ENCODE measurements at regions not wholly inside any gene's neighbourhood (a gene's known extent, or its start where the extent isn't known, plus 50 kb on each side); places are given as distances from the start of the nearest gene placed in this dataset.

DNA sequence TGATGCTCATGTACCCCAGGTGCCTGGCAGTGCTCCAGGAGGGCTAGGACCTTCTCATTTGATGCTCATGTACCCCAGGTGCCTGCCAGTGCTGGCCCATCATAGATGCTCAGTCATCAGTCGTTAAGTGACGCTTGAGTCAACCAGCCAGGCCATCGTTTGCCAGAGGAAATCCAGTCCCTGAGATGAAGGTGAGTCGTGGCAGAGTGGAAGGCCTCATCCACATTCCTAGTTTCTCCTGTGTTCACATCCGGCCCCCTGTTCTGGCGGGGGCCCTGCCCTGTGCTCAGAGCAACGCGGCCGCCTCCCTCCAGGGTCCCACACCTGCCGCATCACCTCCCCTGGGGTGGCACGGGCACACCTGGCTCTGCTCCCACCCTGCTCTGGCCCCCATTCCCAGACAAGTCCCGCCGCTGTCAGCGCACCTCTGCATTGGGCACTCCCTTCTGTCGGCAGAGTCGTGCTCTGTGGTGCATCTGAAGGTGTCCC, 279.9 kb downstream of the BRD1 start:
- H3K36me3 Mint-ChIP-seq, result peaks cover 3% of the 10 kb centered on the region
- no peak overlapping the region for H3K27ac Mint-ChIP-seq
- no peak overlapping the region for H3K4me3 Mint-ChIP-seq
- H3K9me3 Mint-ChIP-seq, result peaks cover 0 to 5% (median 0%) of the 10 kb centered on the region in 3 donors
- H3K4me1 Mint-ChIP-seq, result peaks cover 0 to 3% (median under 1%) of the 10 kb centered on the region in 3 donors
- H3K27me3 Mint-ChIP-seq, result no peaks in the 10 kb centered on the region

- Mint-ChIP-seq H3K9me3 (peaks cover 0 to 5% (median 0%) of the 10 kb centered on the region in 3 donors), H3K27me3 (no peaks in the 10 kb centered on the region), H3K27ac (no peak overlapping the region), H3K4me3 (no peak overlapping the region), H3K36me3 (peaks cover 4% of the 10 kb centered on the region), H3K4me1 (peaks cover 0 to 3% (median 2%) of the 10 kb centered on the region in 3 donors)
Observed at GRCh38 chr22:49546811-49547585, 280.7 kb downstream of the BRD1 start.

DNA sequence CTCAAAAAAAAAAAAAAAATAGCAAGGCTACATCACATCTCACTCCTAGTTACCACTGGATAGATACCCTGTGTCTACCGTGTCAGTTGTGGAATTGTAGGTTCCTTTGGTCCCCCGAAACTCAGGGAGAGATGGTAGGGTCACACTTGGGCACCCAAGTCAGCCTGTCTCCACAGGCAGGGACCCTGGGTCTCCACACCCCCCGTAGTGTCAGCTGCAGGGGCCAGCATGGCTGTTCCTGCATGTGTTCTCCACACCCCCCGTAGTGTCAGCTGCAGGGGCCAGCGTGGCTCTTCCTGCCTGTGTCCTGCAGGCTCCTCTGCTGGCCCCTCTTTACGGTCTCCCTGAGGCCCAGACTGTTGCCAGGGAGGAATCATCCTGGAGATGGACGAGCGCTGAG, 282.1 kb downstream of the BRD1 start:
- Mint-ChIP-seq H3K4me3 (no peak overlapping the region), H3K9me3 (peaks cover 0 to 4% (median 0%) of the 10 kb centered on the region in 3 donors), H3K4me1 (peaks cover 0 to 2% (median 2%) of the 10 kb centered on the region in 3 donors), H3K36me3 (peaks cover 3% of the 10 kb centered on the region), H3K27me3 (no peaks in the 10 kb centered on the region), H3K27ac (no peak overlapping the region)

GRCh38 chr22:49544286-49544685, 283.4 kb downstream of the BRD1 start:
- H3K27me3 Mint-ChIP-seq, result no peaks in the 10 kb centered on the region
- no peak overlapping the region for H3K4me3 Mint-ChIP-seq
- peaks cover 2% of the 10 kb centered on the region for H3K36me3 Mint-ChIP-seq
- H3K27ac Mint-ChIP-seq, result no peak overlapping the region
- H3K9me3 Mint-ChIP-seq, result no peaks in the 10 kb centered on the region
- H3K4me1 Mint-ChIP-seq, result peaks cover 0 to 2% (median 0%) of the 10 kb centered on the region in 3 donors

GRCh38 chr22:49543876-49544275, 283.8 kb downstream of the BRD1 start:
- H3K27me3 Mint-ChIP-seq, result no peaks in the 10 kb centered on the region
- peak overlapping the region in 1 of 3 donors; percentile 9 for H3K27ac Mint-ChIP-seq
- H3K36me3 Mint-ChIP-seq, result peaks cover 2% of the 10 kb centered on the region
- peaks cover 0 to 2% (median 0%) of the 10 kb centered on the region in 3 donors for H3K4me1 Mint-ChIP-seq
- H3K4me3 Mint-ChIP-seq, result no peak overlapping the region
- no peaks in the 10 kb centered on the region for H3K9me3 Mint-ChIP-seq

DNA sequence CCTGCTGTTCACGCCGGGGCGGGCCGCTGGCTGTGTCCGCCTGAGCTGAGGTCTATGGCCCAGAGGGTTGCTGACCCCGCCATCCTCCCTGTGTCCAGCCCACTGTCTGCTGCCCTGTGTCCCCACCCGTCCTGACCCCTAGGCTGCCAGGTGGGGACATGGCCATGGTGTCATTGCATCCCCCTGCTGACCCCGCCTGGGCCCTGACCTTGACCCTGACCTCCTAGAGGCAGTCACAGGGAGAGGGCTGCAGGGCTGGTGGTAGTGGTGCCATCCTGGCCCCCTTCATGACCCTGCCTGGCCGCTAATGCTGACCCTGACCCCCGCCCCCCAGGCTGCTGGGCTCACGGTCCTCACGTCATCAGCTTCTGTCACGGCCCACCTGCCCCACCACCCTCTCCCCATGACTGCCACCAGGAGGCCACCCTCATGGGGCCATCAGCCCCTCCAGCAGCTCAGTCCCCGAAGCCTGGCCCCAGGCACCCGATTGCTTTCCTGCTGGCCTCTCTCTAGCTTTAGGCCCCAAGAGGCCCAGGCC, 285.9 kb downstream of the BRD1 start:
- H3K36me3 Mint-ChIP-seq, result peaks cover 3% of the 10 kb centered on the region
- no peaks in the 10 kb centered on the region for H3K9me3 Mint-ChIP-seq
- H3K4me1 Mint-ChIP-seq, result peaks cover 0 to 2% (median 0%) of the 10 kb centered on the region in 3 donors
- H3K27ac Mint-ChIP-seq, result no peak overlapping the region
- H3K4me3 Mint-ChIP-seq, result no peak overlapping the region
- H3K27me3 Mint-ChIP-seq, result no peaks in the 10 kb centered on the region

DNA sequence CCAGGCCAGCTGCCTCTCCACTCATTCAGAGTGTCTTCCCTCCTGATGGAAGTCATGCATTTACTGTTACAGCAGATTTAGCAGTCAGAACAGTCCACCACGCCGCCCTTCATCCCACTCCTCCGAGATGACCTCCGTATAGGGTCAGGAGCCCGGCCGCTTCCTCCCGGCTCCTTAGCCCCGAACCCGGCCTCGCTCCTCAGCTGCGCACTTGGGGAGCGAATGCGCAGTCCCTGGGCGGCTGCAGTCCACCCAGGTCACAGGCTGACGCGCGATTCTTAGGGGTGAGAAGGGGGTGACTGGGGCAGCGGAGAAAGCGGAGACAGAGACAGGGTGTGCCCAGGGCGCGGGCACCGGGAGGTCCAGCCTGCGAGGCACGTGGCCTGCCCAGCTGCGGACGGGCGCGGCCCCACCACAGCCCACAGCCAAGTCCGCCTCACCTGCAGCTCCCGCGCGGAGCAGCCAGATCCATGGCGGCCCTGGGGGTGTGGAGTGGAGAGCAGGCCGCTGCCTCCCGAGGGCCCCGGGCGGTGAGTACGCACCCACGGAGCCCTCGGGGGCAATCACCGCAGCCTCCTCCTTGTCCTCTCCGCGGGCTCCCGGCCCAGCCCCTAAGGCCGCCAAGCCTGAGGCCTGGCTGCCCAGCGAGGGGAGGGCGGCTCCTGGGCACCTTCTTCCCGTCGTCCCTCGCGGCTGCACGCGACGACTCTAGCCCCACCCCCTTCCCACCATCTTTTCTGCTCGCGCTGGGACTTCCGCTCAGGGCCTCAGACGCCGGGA, 286.6 kb downstream of the BRD1 start:
- Mint-ChIP-seq H3K36me3 (peaks cover 3% of the 10 kb centered on the region), H3K4me3 (no peak overlapping the region), H3K9me3 (no peaks in the 10 kb centered on the region), H3K27me3 (no peaks in the 10 kb centered on the region), H3K4me1 (peaks cover 0 to 2% (median 0%) of the 10 kb centered on the region in 3 donors), H3K27ac (no peak overlapping the region)

DNA sequence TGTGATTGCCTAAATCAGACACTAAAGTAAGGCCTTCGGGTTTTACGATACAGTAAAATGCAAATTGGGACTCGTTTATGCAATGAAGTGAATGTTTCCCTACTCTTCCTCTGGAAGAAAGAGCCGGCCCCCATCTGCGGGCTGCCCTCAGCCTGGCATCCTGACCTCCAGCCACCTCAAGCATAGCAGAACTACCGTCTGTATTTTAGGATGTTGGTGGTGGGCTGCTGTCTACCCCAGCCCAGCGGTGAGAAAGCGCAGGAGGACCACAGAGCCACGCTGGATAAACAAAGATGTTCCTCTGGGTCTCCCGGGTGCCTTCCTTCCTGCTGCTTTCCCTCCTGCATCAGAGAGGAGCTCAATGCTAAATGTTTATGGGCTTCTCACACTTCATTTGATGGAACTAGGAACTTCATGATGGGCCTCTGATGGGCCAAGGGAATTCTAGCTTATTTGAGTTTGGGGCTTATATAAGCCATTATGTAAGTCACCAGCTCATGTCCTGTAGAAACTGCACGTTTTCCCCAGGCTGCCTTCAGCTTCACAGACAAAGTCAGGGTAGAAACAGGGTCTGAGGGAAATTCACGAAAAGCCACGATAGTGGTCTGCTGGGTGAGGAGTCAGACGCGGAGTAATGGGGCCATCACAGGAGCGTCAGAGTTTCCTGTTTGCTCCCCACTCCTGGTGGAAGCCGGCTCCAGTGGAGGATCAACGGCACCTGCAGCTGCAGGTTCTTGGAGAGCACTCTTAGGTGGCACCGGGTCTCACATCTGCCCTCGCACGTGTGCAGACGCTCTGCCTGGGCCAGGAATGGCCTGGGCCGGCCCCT, 287.4 kb downstream of the BRD1 start:
- Mint-ChIP-seq H3K4me1 (peaks cover 0 to 2% (median 0%) of the 10 kb centered on the region in 3 donors), H3K9me3 (no peaks in the 10 kb centered on the region), H3K27me3 (no peaks in the 10 kb centered on the region), H3K36me3 (peaks cover 6% of the 10 kb centered on the region), H3K4me3 (no peak overlapping the region), H3K27ac (peak overlapping the region in 1 of 3 donors; percentile 39)

- peaks cover 6% of the 10 kb centered on the region for H3K36me3 Mint-ChIP-seq
- H3K27ac Mint-ChIP-seq, result no peak overlapping the region
- peaks cover 0 to 4% (median 0%) of the 10 kb centered on the region in 3 donors for H3K4me1 Mint-ChIP-seq
- H3K27me3 Mint-ChIP-seq, result no peaks in the 10 kb centered on the region
- H3K9me3 Mint-ChIP-seq, result no peaks in the 10 kb centered on the region
- H3K4me3 Mint-ChIP-seq, result no peak overlapping the region
Observed at GRCh38 chr22:49538006-49538405, 289.7 kb downstream of the BRD1 start.

- Mint-ChIP-seq H3K27ac (no peak overlapping the region), H3K27me3 (no peaks in the 10 kb centered on the region), H3K9me3 (no peaks in the 10 kb centered on the region), H3K36me3 (peaks cover 4% of the 10 kb centered on the region), H3K4me3 (no peak overlapping the region), H3K4me1 (peaks cover 0 to 2% (median 0%) of the 10 kb centered on the region in 3 donors)
Observed at GRCh38 chr22:49536571-49537131, 291.0 kb downstream of the BRD1 start.

- H3K27me3 Mint-ChIP-seq, result no peaks in the 10 kb centered on the region
- no peaks in the 10 kb centered on the region for H3K9me3 Mint-ChIP-seq
- no peak overlapping the region for H3K4me3 Mint-ChIP-seq
- H3K36me3 Mint-ChIP-seq, result peaks cover 4% of the 10 kb centered on the region
- peaks cover 0 to 2% (median 0%) of the 10 kb centered on the region in 3 donors for H3K4me1 Mint-ChIP-seq
- no peak overlapping the region for H3K27ac Mint-ChIP-seq
Observed at GRCh38 chr22:49535527-49536125, 292.0 kb downstream of the BRD1 start.

GRCh38 chr22:49535126-49535525, 292.5 kb downstream of the BRD1 start:
- no peaks in the 10 kb centered on the region for H3K27me3 Mint-ChIP-seq
- H3K9me3 Mint-ChIP-seq, result no peaks in the 10 kb centered on the region
- no peak overlapping the region for H3K4me3 Mint-ChIP-seq
- peaks cover 0 to 2% (median 0%) of the 10 kb centered on the region in 3 donors for H3K4me1 Mint-ChIP-seq
- H3K36me3 Mint-ChIP-seq, result peaks cover 4% of the 10 kb centered on the region
- H3K27ac Mint-ChIP-seq, result no peak overlapping the region

- H3K9me3 Mint-ChIP-seq, result peaks cover 0 to 2% (median 0%) of the 10 kb centered on the region in 3 donors
- H3K4me1 Mint-ChIP-seq, result peaks cover 0 to 2% (median 0%) of the 10 kb centered on the region in 3 donors
- no peaks in the 10 kb centered on the region for H3K27me3 Mint-ChIP-seq
- no peak overlapping the region for H3K27ac Mint-ChIP-seq
- H3K36me3 Mint-ChIP-seq, result peaks cover 4% of the 10 kb centered on the region
- no peak overlapping the region for H3K4me3 Mint-ChIP-seq
Observed at GRCh38 chr22:49534386-49534785, 293.3 kb downstream of the BRD1 start.

- no peak overlapping the region for H3K4me3 Mint-ChIP-seq
- H3K27ac Mint-ChIP-seq, result no peak overlapping the region
- no peaks in the 10 kb centered on the region for H3K27me3 Mint-ChIP-seq
- H3K36me3 Mint-ChIP-seq, result peaks cover 4% of the 10 kb centered on the region
- peaks cover 0 to 2% (median 0%) of the 10 kb centered on the region in 3 donors for H3K9me3 Mint-ChIP-seq
- H3K4me1 Mint-ChIP-seq, result peaks cover 0 to 2% (median 0%) of the 10 kb centered on the region in 3 donors
Observed at GRCh38 chr22:49533886-49534285, 293.8 kb downstream of the BRD1 start.
